ENCODE measurements at regions not wholly inside any gene's neighbourhood (a gene's known extent, or its start where the extent isn't known, plus 50 kb on each side); places are given as distances from the start of the nearest gene placed in this dataset.

DNA sequence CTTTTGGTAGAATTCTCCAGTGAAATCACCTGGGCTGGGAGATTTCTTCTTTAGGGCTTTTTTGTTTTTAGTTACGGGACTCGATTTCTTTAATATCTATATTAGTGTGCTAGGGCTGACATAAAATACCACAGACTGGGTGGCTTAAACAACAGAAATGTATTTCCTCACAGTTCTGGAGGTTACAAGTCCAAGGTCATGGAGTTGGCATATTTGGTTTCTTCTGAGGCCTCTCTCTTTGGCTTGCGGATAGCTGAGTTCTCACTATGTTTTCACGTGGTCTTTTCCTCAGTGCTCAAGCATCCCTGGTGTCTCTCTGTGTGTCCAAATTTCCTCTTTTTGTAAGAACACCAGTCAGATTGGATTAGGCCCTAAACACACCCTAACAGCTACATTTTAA, 208.5 kb upstream of the DTNA start:
- in situ Hi-C loops (cut with MboI) = no loop called here
- WGBS, 2 experiments (ENCODE audit: low coverage in 1 of 2, low lambda C conversion rate in 2 of 2, missing lambda C conversion rate in 2 of 2) = 78 to 86% methylated on average over 4 of the region's 4 CpGs

GRCh38 chr18:34506198-34506597, 203.9 kb upstream of the DTNA start:
- Histone ChIP-seq H3F3A (ENCODE audit: insufficient read depth) (peaks cover 7% of the 10 kb centered on the region; the same call in 1 of the 2 replicates), H3K27ac (no peak overlapping the region), H3K4me2 (ENCODE audit: unreplicated experiment) (no peak overlapping the region), H3K4me3 (no peak overlapping the region), H4K20me1 (ENCODE audit: insufficient read depth) (no peaks in the 10 kb centered on the region), H2AFZ (no peak overlapping the region), H3K4me1 (ENCODE audit: insufficient read depth) (no peaks in the 10 kb centered on the region), H3K79me2 (ENCODE audit: insufficient read depth) (no peaks in the 10 kb centered on the region), H3K27me3 (replicated peaks; ENCODE audit: insufficient read depth) (no peaks in the 10 kb centered on the region; the same call in 1 of the 2 replicates), H3K36me3 (ENCODE audit: low read depth) (no peaks in the 10 kb centered on the region), H3K9ac (no peak overlapping the region), H3K9me3 (ENCODE audit: low read depth) (no peaks in the 10 kb centered on the region), H3K9me2 (ENCODE audit: insufficient read depth) (no peaks in the 10 kb centered on the region)
- no peak for TF ChIP-seq EZH2phosphoT487 (IDR thresholded peaks at IDR 0.05; ENCODE audit: insufficient read depth, low read depth)
- no peak for TF ChIP-seq EZH2 (IDR thresholded peaks at IDR 0.05; ENCODE audit: insufficient read depth, poor library complexity, severe bottlenecking)
- 48 to 50% methylated on average over 1 of the region's 1 CpG for WGBS, 2 experiments (ENCODE audit: low coverage in 1 of 2, low lambda C conversion rate in 2 of 2, missing lambda C conversion rate in 2 of 2)
- in situ Hi-C loops (cut with MboI) = no loop called here
- no peak for DNase-seq

More for the DNA sequence above, 208.5 kb upstream of the DTNA start:
- H3K27ac ChIP-seq = no peak overlapping the region
- H4K20me1 ChIP-seq (ENCODE audit: insufficient read depth) = no peaks in the 10 kb centered on the region
- H3K9me2 ChIP-seq (ENCODE audit: insufficient read depth) = no peaks in the 10 kb centered on the region
- H3K27me3 ChIP-seq (replicated peaks; ENCODE audit: insufficient read depth) = no peaks in the 10 kb centered on the region; the same call in 1 of the 2 replicates
- H3K4me1 ChIP-seq (ENCODE audit: insufficient read depth) = no peaks in the 10 kb centered on the region
- H3K9me3 ChIP-seq (ENCODE audit: low read depth) = no peaks in the 10 kb centered on the region
- no peak overlapping the region for H3K4me3 ChIP-seq
- H3K9ac ChIP-seq = no peak overlapping the region
- no peaks in the 10 kb centered on the region for H3K36me3 ChIP-seq (ENCODE audit: low read depth)
- H3F3A ChIP-seq (ENCODE audit: insufficient read depth) = no peaks in the 10 kb centered on the region
- H2AFZ ChIP-seq = no peak overlapping the region
- H3K4me2 ChIP-seq (ENCODE audit: unreplicated experiment) = no peak overlapping the region
- TF ChIP-seq EZH2 (IDR thresholded peaks at IDR 0.05; ENCODE audit: insufficient read depth, poor library complexity, severe bottlenecking) (no peak), EZH2phosphoT487 (IDR thresholded peaks at IDR 0.05; ENCODE audit: insufficient read depth, low read depth) (no peak)
- no peaks in the 10 kb centered on the region for H3K79me2 ChIP-seq (ENCODE audit: insufficient read depth)
- no peak for DNase-seq

- H3K36me3 ChIP-seq (ENCODE audit: low read depth) = no peaks in the 10 kb centered on the region
- H3K9ac ChIP-seq = no peak overlapping the region
- no peaks in the 10 kb centered on the region for H4K20me1 ChIP-seq (ENCODE audit: insufficient read depth)
- DNase-seq = no peak
- peaks cover 7% of the 10 kb centered on the region; the same call in 1 of the 2 replicates for H3F3A ChIP-seq (ENCODE audit: insufficient read depth)
- H3K27ac ChIP-seq = no peak overlapping the region
- no peaks in the 10 kb centered on the region for H3K9me2 ChIP-seq (ENCODE audit: insufficient read depth)
- peaks cover 2% of the 10 kb centered on the region; the same call in 1 of the 2 replicates for H3K4me1 ChIP-seq (ENCODE audit: insufficient read depth)
- in situ Hi-C loops (cut with MboI) = no loop called here
- no peak overlapping the region for H3K4me3 ChIP-seq
- 48 to 52% methylated on average over 1 of the region's 1 CpG for WGBS, 2 experiments (ENCODE audit: low coverage in 1 of 2, low lambda C conversion rate in 2 of 2, missing lambda C conversion rate in 2 of 2)
- no peaks in the 10 kb centered on the region; the same call in 1 of the 2 replicates for H3K27me3 ChIP-seq (replicated peaks; ENCODE audit: insufficient read depth)
- H3K79me2 ChIP-seq (ENCODE audit: insufficient read depth) = no peaks in the 10 kb centered on the region
- H3K9me3 ChIP-seq (ENCODE audit: low read depth) = no peaks in the 10 kb centered on the region
- no peak overlapping the region for H3K4me2 ChIP-seq (ENCODE audit: unreplicated experiment)
- TF ChIP-seq EZH2 (IDR thresholded peaks at IDR 0.05; ENCODE audit: insufficient read depth, poor library complexity, severe bottlenecking) (no peak), EZH2phosphoT487 (IDR thresholded peaks at IDR 0.05; ENCODE audit: insufficient read depth, low read depth) (no peak)
- H2AFZ ChIP-seq = no peak overlapping the region
Measured at GRCh38 chr18:34509163-34509562, 200.9 kb upstream of the DTNA start.

DNA sequence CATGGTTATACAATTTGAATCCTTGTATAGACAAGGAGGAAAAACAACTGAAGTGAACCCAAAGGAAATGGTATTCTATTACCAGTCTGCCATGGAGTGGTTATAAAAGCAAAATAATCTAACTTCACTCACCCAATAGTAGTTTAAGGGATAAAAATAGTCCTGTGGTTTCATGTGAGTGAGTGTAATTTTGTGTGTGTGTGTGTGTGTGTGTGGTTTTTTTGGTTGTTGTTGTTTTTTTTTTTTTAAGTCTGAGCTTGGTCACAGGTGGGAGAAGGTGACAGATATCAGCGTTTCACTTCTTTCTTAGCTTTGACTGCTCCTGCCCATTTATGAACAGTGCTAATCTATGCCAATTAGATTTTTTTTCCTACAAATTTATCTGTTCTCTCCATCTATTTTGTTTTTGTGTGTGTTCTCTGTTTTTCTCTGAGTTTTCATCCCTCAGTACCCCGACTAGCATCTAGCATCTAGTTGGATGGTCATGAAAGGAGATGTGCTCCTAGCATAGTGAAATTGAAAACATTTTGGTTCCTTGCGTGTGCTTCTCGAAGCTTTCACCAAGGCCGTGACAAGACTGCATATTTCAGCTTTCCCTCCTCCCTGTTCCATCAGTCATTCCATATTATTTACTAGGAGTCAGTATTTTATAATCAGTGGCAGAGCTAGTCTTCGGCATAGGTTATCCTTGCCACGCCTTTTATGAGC, 200.1 kb upstream of the DTNA start:
- no peaks in the 10 kb centered on the region for H3K79me2 ChIP-seq (ENCODE audit: insufficient read depth)
- no peak for DNase-seq
- no peaks in the 10 kb centered on the region for H4K20me1 ChIP-seq (ENCODE audit: insufficient read depth)
- no peak overlapping the region for H2AFZ ChIP-seq
- no peaks in the 10 kb centered on the region for H3K9me2 ChIP-seq (ENCODE audit: insufficient read depth)
- H3K4me1 ChIP-seq (ENCODE audit: insufficient read depth) = peaks cover 9% of the 10 kb centered on the region; the same call in 1 of the 2 replicates
- H3K9ac ChIP-seq = no peak overlapping the region
- H3K9me3 ChIP-seq (ENCODE audit: low read depth) = no peaks in the 10 kb centered on the region
- peaks cover 7% of the 10 kb centered on the region; the same call in 1 of the 2 replicates for H3F3A ChIP-seq (ENCODE audit: insufficient read depth)
- no peak overlapping the region for H3K27ac ChIP-seq
- no peak overlapping the region for H3K4me3 ChIP-seq
- H3K36me3 ChIP-seq (ENCODE audit: low read depth) = no peaks in the 10 kb centered on the region
- no peak overlapping the region for H3K4me2 ChIP-seq (ENCODE audit: unreplicated experiment)
- in situ Hi-C loops (cut with MboI) = no loop called here
- TF ChIP-seq EZH2 (IDR thresholded peaks at IDR 0.05; ENCODE audit: insufficient read depth, poor library complexity, severe bottlenecking) = no peak
- TF ChIP-seq EZH2phosphoT487 (IDR thresholded peaks at IDR 0.05; ENCODE audit: insufficient read depth, low read depth) = no peak
- H3K27me3 ChIP-seq (replicated peaks; ENCODE audit: insufficient read depth) = no peaks in the 10 kb centered on the region; the same call in 1 of the 2 replicates
- 86 to 91% methylated on average over 7 of the region's 7 CpGs for whole genome bisulfite sequencing, 2 experiments (ENCODE audit: low coverage in 1 of 2, low lambda C conversion rate in 2 of 2, missing lambda C conversion rate in 2 of 2)
